Neural progenitor cell (in vitro differentiated cells): ENCODE measurements at regions not wholly inside any gene's neighbourhood (a gene's known extent, or its start where the extent isn't known, plus 50 kb on each side); places are given as distances from the start of the nearest gene placed in this dataset.

ENCODE experiments used
- DNase-seq: peaks from one replicate; pipeline ENCODE4 v3.0.0-alpha.2; 2016; ENCODE audit warnings: low spot score
- H2AFZ ChIP-seq: fragments of 200-600 bp; sonication (generic); replicated peaks from 2 replicates; pipeline ENCODE4 v1.6.1; 2016; ENCODE audit warnings: antibody characterized with exemption
- H3F3A ChIP-seq: fragments of 200-600 bp; sonication (generic); 2 replicates; pipeline ENCODE4 v1.6.1; 2016; ENCODE audit warnings: antibody characterized with exemption, low read depth
- H3K27ac ChIP-seq: fragments of 200-600 bp; sonication (generic); 2 replicates; pipeline ENCODE4 v1.5.1; 2016; ENCODE audit warnings: mild to moderate bottlenecking
- H3K27me3 ChIP-seq: fragments of 200-600 bp; sonication (generic); 2 replicates; pipeline ENCODE4 v1.6.1; 2016; ENCODE audit warnings: mild to moderate bottlenecking, moderate library complexity
- H3K36me3 ChIP-seq: fragments of 200-600 bp; sonication (generic); 2 replicates; pipeline ENCODE4 v1.5.1; 2016
- H3K4me1 ChIP-seq: fragments of 200-600 bp; sonication (generic); 2 replicates; pipeline ENCODE4 v1.6.1; 2016; ENCODE audit warnings: mixed run types
- H3K4me2 ChIP-seq: fragments of 200-600 bp; sonication (generic); 2 replicates; pipeline ENCODE4 v1.6.1; 2016
- H3K4me3 ChIP-seq: fragments of 200-600 bp; sonication (generic); 2 replicates; pipeline ENCODE4 v1.5.1; 2016
- H3K79me2 ChIP-seq: fragments of 200-600 bp; sonication (generic); 2 replicates; pipeline ENCODE4 v1.6.1; 2016; ENCODE audit warnings: low read depth
- H3K9ac ChIP-seq: fragments of 200-600 bp; sonication (generic); 2 replicates; pipeline ENCODE4 v1.6.1; 2016
- H3K9me3 ChIP-seq: fragments of 200-600 bp; sonication (generic); 2 replicates; pipeline ENCODE4 v1.5.1; 2016; ENCODE audit warnings: low read depth
- H4K20me1 ChIP-seq: fragments of 200-600 bp; sonication (generic); 2 replicates; pipeline ENCODE4 v1.6.1; 2016; ENCODE audit warnings: low read depth
- H3K27ac Mint-ChIP-seq: 3 replicates; pipeline ENCODE4 v1.8.0; 2021; ENCODE audit warnings: mixed read lengths
- H3K27me3 Mint-ChIP-seq: 2 replicates; pipeline ENCODE4 v1.8.0; 2022; ENCODE audit warnings: low read depth, mild to moderate bottlenecking, inconsistent platforms, moderate library complexity, mixed read lengths; ENCODE audit not compliant: insufficient read depth
- H3K36me3 Mint-ChIP-seq: 3 replicates; pipeline ENCODE4 v1.8.0; 2021; ENCODE audit warnings: mixed read lengths
- H3K4me1 Mint-ChIP-seq: 3 replicates; pipeline ENCODE4 v1.8.0; 2021; ENCODE audit warnings: mixed read lengths
- H3K4me3 Mint-ChIP-seq: 3 replicates; pipeline ENCODE4 v1.8.0; 2021; ENCODE audit warnings: mild to moderate bottlenecking, moderate library complexity, mixed read lengths
- H3K9me3 Mint-ChIP-seq: 3 replicates; pipeline ENCODE4 v1.8.0; 2020; ENCODE audit warnings: mixed read lengths
- EZH2 ChIP-seq: fragments of 200-600 bp; sonication (generic); IDR thresholded peaks from 2 replicates; pipeline ENCODE4 v1.6.1; 2017; ENCODE audit warnings: antibody characterized with exemption, mild to moderate bottlenecking, moderate library complexity
- EZH2phosphoT487 ChIP-seq: fragments of 200-600 bp; sonication (generic); IDR thresholded peaks from 2 replicates; pipeline ENCODE4 v1.6.1; 2017; ENCODE audit warnings: antibody characterized with exemption
- TF ChIP-seq, protein P1 (sequence below): fragments of 200-600 bp; sonication (generic); IDR thresholded peaks from 2 replicates; pipeline ENCODE4 v1.5.1; 2017; ENCODE audit warnings: antibody characterized with exemption, mild to moderate bottlenecking

DNA sequence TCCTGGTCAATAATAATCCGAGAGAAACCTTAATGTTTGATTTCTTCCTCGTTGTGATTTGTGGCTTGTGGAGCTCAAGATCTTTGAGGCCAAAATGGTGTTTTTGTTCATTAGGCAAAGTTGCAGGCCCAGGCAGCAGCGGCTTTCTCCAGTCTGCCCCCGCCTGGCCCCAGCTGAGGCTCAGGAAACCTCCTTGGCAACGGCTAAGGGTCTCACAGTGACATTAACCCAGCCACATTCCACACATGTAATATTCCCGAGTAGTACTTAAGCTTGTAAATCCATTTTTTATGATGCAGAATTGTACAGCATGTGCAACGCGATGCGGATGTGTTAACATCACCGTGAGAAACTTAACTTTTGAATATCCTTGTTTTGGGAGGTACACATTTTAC lies 200.1 kb downstream of the BCL11A start:
- H3K4me3 Mint-ChIP-seq: no peak overlapping the region
- H3K36me3 ChIP-seq: no peaks in the 10 kb centered on the region
- H3K27me3 ChIP-seq: no peaks in the 10 kb centered on the region
- peak overlapping the region; percentile 99 for H3K27ac Mint-ChIP-seq
- no peaks in the 10 kb centered on the region for H3F3A ChIP-seq
- H4K20me1 ChIP-seq: no peaks in the 10 kb centered on the region
- no peak overlapping the region for H3K9ac ChIP-seq
- H3K36me3 Mint-ChIP-seq: no peaks in the 10 kb centered on the region
- DNase-seq: peak; percentile 42
- no peak overlapping the region for H3K27ac ChIP-seq
- H3K9me3 ChIP-seq: no peaks in the 10 kb centered on the region
- H3K9me3 Mint-ChIP-seq: no peaks in the 10 kb centered on the region
- H3K4me1 Mint-ChIP-seq: peaks cover 27% of the 10 kb centered on the region
- peaks cover 21% of the 10 kb centered on the region for H3K4me1 ChIP-seq
- peak overlapping the region; percentile 89 for H2AFZ ChIP-seq
- no peak overlapping the region for H3K4me3 ChIP-seq
- peaks cover 2% of the 10 kb centered on the region for H3K27me3 Mint-ChIP-seq
- H3K79me2 ChIP-seq: no peaks in the 10 kb centered on the region
- no peak overlapping the region for H3K4me2 ChIP-seq
- no peak for TF ChIP-seq EZH2
- no peak for TF ChIP-seq EZH2phosphoT487
- TF ChIP-seq, protein P1, sequence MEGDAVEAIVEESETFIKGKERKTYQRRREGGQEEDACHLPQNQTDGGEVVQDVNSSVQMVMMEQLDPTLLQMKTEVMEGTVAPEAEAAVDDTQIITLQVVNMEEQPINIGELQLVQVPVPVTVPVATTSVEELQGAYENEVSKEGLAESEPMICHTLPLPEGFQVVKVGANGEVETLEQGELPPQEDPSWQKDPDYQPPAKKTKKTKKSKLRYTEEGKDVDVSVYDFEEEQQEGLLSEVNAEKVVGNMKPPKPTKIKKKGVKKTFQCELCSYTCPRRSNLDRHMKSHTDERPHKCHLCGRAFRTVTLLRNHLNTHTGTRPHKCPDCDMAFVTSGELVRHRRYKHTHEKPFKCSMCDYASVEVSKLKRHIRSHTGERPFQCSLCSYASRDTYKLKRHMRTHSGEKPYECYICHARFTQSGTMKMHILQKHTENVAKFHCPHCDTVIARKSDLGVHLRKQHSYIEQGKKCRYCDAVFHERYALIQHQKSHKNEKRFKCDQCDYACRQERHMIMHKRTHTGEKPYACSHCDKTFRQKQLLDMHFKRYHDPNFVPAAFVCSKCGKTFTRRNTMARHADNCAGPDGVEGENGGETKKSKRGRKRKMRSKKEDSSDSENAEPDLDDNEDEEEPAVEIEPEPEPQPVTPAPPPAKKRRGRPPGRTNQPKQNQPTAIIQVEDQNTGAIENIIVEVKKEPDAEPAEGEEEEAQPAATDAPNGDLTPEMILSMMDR: peak; percentile 25

DNA sequence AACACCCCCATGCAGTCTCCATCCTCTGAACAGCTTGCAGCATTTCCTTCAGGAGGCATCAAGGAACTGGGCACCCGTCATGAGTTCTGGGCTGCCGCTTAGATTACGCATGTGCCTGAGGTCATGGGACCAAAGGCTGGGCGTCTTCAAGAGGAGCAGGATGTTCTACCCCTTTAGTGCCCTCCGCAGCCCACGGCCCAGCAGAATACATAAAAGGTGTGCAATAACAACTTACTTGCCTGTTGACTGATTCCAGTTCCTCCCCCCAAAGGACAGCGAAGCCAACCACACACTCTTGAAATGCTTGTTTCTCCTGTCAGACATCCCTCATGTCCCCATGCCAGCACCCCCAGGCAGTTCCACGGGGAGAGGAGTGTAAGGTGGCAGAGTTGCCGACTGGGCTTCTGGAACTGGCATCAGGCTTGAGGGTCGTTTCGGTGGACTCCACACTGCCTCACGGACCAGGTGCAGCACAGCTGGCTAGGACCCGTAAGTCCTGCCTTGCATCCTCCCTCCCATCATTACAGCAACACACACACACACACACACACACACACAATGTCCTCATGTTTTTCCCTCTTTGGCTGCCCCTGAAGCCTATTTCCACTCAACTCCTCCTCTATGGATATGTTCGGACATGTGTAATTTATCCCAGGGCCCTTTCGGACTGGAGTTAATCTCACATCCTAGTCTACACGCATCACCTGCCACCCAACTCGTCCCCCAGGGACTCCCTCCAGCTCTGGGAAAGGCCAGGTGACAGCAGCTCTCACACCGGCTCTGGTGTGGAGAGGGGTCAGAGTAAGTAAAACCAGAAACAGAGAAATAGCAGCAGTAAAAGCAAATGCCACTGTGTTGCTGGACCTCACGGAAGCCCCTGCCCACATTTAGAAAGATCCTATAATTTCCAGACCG lies 200.7 kb downstream of the BCL11A start:
- Histone ChIP-seq H3K9ac (no peak overlapping the region), H3K79me2 (no peaks in the 10 kb centered on the region), H3K4me2 (no peak overlapping the region), H2AFZ (peak overlapping the region; percentile 89), H3F3A (no peaks in the 10 kb centered on the region), H3K4me1 (peaks cover 19% of the 10 kb centered on the region), H3K27ac (no peak overlapping the region), H3K27me3 (no peaks in the 10 kb centered on the region), H3K36me3 (no peaks in the 10 kb centered on the region), H3K4me3 (no peak overlapping the region), H4K20me1 (no peaks in the 10 kb centered on the region), H3K9me3 (no peaks in the 10 kb centered on the region)
- Mint-ChIP-seq H3K27me3 (peaks cover 2% of the 10 kb centered on the region), H3K4me1 (peaks cover 27% of the 10 kb centered on the region), H3K36me3 (no peaks in the 10 kb centered on the region), H3K4me3 (no peak overlapping the region), H3K27ac (peak overlapping the region; percentile 99), H3K9me3 (no peaks in the 10 kb centered on the region)
- no peak for TF ChIP-seq EZH2phosphoT487
- TF ChIP-seq, protein P1: no peak
- no peak for TF ChIP-seq EZH2
- DNase-seq: no peak

DNA sequence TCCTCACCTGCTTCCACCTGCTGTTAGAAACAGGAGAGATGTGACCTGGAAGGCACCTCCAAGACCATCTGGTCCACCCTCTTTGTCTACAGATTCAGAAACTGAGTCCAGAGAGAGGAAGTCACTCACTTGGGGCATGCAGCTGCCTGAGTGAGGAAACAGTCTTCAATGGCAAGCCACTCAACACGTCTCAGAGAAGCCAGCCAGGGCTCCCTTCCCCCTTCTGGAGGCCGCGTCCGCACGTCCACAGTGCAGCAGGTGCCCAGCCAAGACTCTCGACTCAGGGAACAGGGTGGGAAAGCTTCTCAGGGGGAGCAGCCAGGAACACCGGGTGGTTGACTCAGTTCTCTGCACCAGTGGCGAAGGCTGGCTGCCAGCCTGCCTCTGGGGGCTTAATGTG lies 201.7 kb downstream of the BCL11A start:
- Histone ChIP-seq H4K20me1 (no peaks in the 10 kb centered on the region), H3K4me1 (peaks cover 19% of the 10 kb centered on the region), H2AFZ (peak overlapping the region; percentile 77), H3K4me2 (no peak overlapping the region), H3K4me3 (no peak overlapping the region), H3K79me2 (no peaks in the 10 kb centered on the region), H3K9ac (no peak overlapping the region), H3K27ac (no peak overlapping the region), H3F3A (no peaks in the 10 kb centered on the region), H3K9me3 (no peaks in the 10 kb centered on the region), H3K27me3 (no peaks in the 10 kb centered on the region), H3K36me3 (no peaks in the 10 kb centered on the region)
- no peak overlapping the region for H3K4me3 Mint-ChIP-seq
- DNase-seq: no peak
- peaks cover 27% of the 10 kb centered on the region for H3K4me1 Mint-ChIP-seq
- H3K27ac Mint-ChIP-seq: no peak overlapping the region
- H3K9me3 Mint-ChIP-seq: peaks cover 4% of the 10 kb centered on the region
- peaks cover 2% of the 10 kb centered on the region for H3K27me3 Mint-ChIP-seq
- TF ChIP-seq, protein P1: no peak
- no peak for TF ChIP-seq EZH2phosphoT487
- no peak for TF ChIP-seq EZH2
- no peaks in the 10 kb centered on the region for H3K36me3 Mint-ChIP-seq
